ENCODE measurements at regions not wholly inside any gene's neighbourhood (a gene's known extent, or its start where the extent isn't known, plus 50 kb on each side); places are given as distances from the start of the nearest gene placed in this dataset.

- Histone ChIP-seq H3K4me3 (no peak overlapping the region), H3K27me3 (no peaks in the 10 kb centered on the region), H3K36me3 (no peaks in the 10 kb centered on the region), H3K4me1 (peaks cover 0 to 18% (median 0%) of the 10 kb centered on the region in 9 donors), H3K9me3 (no peaks in the 10 kb centered on the region), H3K27ac (no peak overlapping the region)
- intact Hi-C loops (cut with DNase I) = no loop called here
- WGBS, 2 donors = 82 to 85% methylated on average over 9 of the region's 9 CpGs
- DNase-seq = no peak
- TF ChIP-seq CTCF (IDR thresholded peaks at IDR 0.05) = no peak
- no peak for ATAC-seq
Observed at GRCh38 chr4:151887031-151887815, 126.4 kb upstream of the GATB start.

DNA sequence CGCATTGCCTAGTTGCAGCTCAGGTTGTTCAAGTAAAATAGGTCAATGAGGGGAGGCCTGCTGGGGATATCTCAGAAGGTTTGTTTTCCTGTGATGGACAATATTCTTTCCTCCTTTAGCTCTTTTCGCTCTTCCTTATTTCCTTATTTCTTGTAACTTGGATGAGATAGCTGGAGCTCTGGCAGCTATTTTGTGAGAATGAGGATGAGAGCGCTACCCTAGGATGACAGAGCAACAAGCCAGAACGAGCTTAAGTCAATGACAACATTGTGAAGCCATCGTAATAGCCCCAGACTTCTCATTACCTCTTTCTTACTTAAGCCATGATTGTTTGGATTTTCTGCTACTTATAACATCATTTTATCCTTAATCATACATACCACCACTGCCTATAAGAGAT lies 124.3 kb upstream of the GATB start:
- H3K27ac ChIP-seq = no peak overlapping the region
- no peak for DNase-seq
- ATAC-seq = no peak
- H3K4me3 ChIP-seq = no peak overlapping the region
- TF ChIP-seq CTCF (IDR thresholded peaks at IDR 0.05) = no peak
- H3K27me3 ChIP-seq = no peaks in the 10 kb centered on the region
- WGBS, 2 donors = 92 to 96% methylated on average over 5 of the region's 5 CpGs
- intact Hi-C loops (cut with DNase I) = no loop called here
- no peaks in the 10 kb centered on the region for H3K36me3 ChIP-seq
- no peaks in the 10 kb centered on the region for H3K9me3 ChIP-seq
- H3K4me1 ChIP-seq = peaks cover 0 to 18% (median 0%) of the 10 kb centered on the region in 9 donors

GRCh38 chr4:151883747-151884146 lies 122.9 kb upstream of the GATB start:
- Histone ChIP-seq H3K9me3 (no peaks in the 10 kb centered on the region), H3K4me3 (no peak overlapping the region), H3K27ac (no peak overlapping the region), H3K4me1 (peaks cover 0 to 18% (median 0%) of the 10 kb centered on the region in 9 donors), H3K36me3 (no peaks in the 10 kb centered on the region), H3K27me3 (no peaks in the 10 kb centered on the region)
- DNase-seq (no peak), ATAC-seq (no peak)
- TF ChIP-seq CTCF (IDR thresholded peaks at IDR 0.05) = no peak
- WGBS, 2 donors = 91% methylated on average over 4 of the region's 4 CpGs
- intact Hi-C loops (cut with DNase I) = no loop called here

GRCh38 chr4:151882072-151882803 lies 121.4 kb upstream of the GATB start:
- intact Hi-C loops (cut with DNase I) = no loop called here
- no peak for ATAC-seq
- WGBS, 2 donors = 86 to 94% methylated on average over 9 of the region's 9 CpGs

More at GRCh38 chr4:151882072-151882803, 121.4 kb upstream of the GATB start:
- no peak for TF ChIP-seq CTCF (IDR thresholded peaks at IDR 0.05)
- Histone ChIP-seq H3K36me3 (no peaks in the 10 kb centered on the region), H3K9me3 (no peaks in the 10 kb centered on the region), H3K4me1 (peaks cover 0 to 5% (median 0%) of the 10 kb centered on the region in 9 donors), H3K4me3 (no peak overlapping the region), H3K27ac (no peak overlapping the region), H3K27me3 (no peaks in the 10 kb centered on the region)
- no peak for DNase-seq

Data from heart right ventricle (tissue), 16 donors.